Naive B cell (primary cell): ENCODE measurements at regions not wholly inside any gene's neighbourhood (a gene's known extent, or its start where the extent isn't known, plus 50 kb on each side); places are given as distances from the start of the nearest gene placed in this dataset.

Experiments used
- ATAC-seq, 2 donors: fragments of 150-1000 bp; cut with Tn5 transposase; 2 replicates each; pipeline ENCODE4 v1.10.0; 2021; ENCODE audit warnings: low read depth in 2 of 2, mild to moderate bottlenecking in 2 of 2, moderate library complexity in 2 of 2
- DNase-seq: peaks from one replicate; pipeline ENCODE4 v3.0.0; 2022
- H3K27ac Mint-ChIP-seq, 6 donors: one replicate each; pipeline ENCODE4 v1.8.0; 2020 to 2022; ENCODE audit warnings: mild to moderate bottlenecking in 6 of 6, mixed read lengths in 6 of 6, moderate library complexity in 5 of 6, inconsistent platforms in 2 of 6
- H3K27me3 Mint-ChIP-seq, 3 donors: one replicate each; pipeline ENCODE4 v1.8.0; 2021 to 2022; ENCODE audit warnings: mixed read lengths in 3 of 3, mild to moderate bottlenecking in 1 of 3
- H3K36me3 Mint-ChIP-seq, 2 donors: one replicate each; pipeline ENCODE4 v1.8.0; 2020 to 2022; ENCODE audit warnings: mixed read lengths in 2 of 2, inconsistent platforms in 1 of 2, mild to moderate bottlenecking in 1 of 2
- H3K4me1 Mint-ChIP-seq, 3 donors: one replicate each; pipeline ENCODE4 v1.8.0; 2020 to 2022; ENCODE audit warnings: mixed read lengths in 3 of 3, inconsistent platforms in 1 of 3, mild to moderate bottlenecking in 1 of 3, moderate library complexity in 1 of 3
- H3K4me3 Mint-ChIP-seq, 8 donors: one replicate each; pipeline ENCODE4 v1.8.0; 2020 to 2022; ENCODE audit warnings: mild to moderate bottlenecking in 8 of 8, mixed read lengths in 8 of 8, moderate library complexity in 8 of 8, inconsistent platforms in 2 of 8
- H3K9me3 Mint-ChIP-seq, 7 donors: one replicate each; pipeline ENCODE4 v1.8.0; 2020 to 2022; ENCODE audit warnings: mixed read lengths in 7 of 7, mild to moderate bottlenecking in 5 of 7, inconsistent platforms in 2 of 7, moderate library complexity in 1 of 7

- Mint-ChIP-seq H3K4me1 (no peaks in the 10 kb centered on the region), H3K4me3 (no peak overlapping the region), H3K27me3 (no peaks in the 10 kb centered on the region), H3K36me3 (no peaks in the 10 kb centered on the region), H3K9me3 (peaks cover 9 to 44% (median 16%) of the 10 kb centered on the region in 7 donors), H3K27ac (no peak overlapping the region)
- no peak for ATAC-seq
- no peak for DNase-seq
Observed at GRCh38 chr16:54605536-54606066, 319.0 kb upstream of the IRX3 start.

GRCh38 chr16:54602666-54603065 lies 316.1 kb upstream of the IRX3 start:
- Mint-ChIP-seq H3K36me3 (no peaks in the 10 kb centered on the region), H3K27ac (no peak overlapping the region), H3K4me3 (no peak overlapping the region), H3K27me3 (peaks cover 0 to under 1% (median 0%) of the 10 kb centered on the region in 3 donors), H3K9me3 (peaks cover 14 to 62% (median 23%) of the 10 kb centered on the region in 7 donors), H3K4me1 (no peaks in the 10 kb centered on the region)
- ATAC-seq (no peak), DNase-seq (no peak)

- DNase-seq (no peak), ATAC-seq (no peak)
- H3K27me3 Mint-ChIP-seq, result peaks cover 19 to 26% (median 22%) of the 10 kb centered on the region in 3 donors
- no peak overlapping the region for H3K4me3 Mint-ChIP-seq
- H3K36me3 Mint-ChIP-seq, result peaks cover 0 to 8% of the 10 kb centered on the region in 2 donors
- no peak overlapping the region for H3K27ac Mint-ChIP-seq
- peaks cover 0 to 2% (median 0%) of the 10 kb centered on the region in 3 donors for H3K4me1 Mint-ChIP-seq
- peaks cover 5 to 39% (median 15%) of the 10 kb centered on the region in 7 donors for H3K9me3 Mint-ChIP-seq
Observed at GRCh38 chr16:54597222-54597621, 310.6 kb upstream of the IRX3 start.

- peaks cover 0 to 2% (median 0%) of the 10 kb centered on the region in 3 donors for H3K4me1 Mint-ChIP-seq
- peaks cover 21 to 26% (median 22%) of the 10 kb centered on the region in 3 donors for H3K27me3 Mint-ChIP-seq
- no peak overlapping the region for H3K4me3 Mint-ChIP-seq
- no peak for DNase-seq
- peaks cover 0 to 8% of the 10 kb centered on the region in 2 donors for H3K36me3 Mint-ChIP-seq
- H3K27ac Mint-ChIP-seq, result no peak overlapping the region
- peaks cover 3 to 35% (median 11%) of the 10 kb centered on the region in 7 donors for H3K9me3 Mint-ChIP-seq
- ATAC-seq, result no peak
Observed at GRCh38 chr16:54595621-54596020, 309.0 kb upstream of the IRX3 start.

GRCh38 chr16:54594601-54595391 lies 308.2 kb upstream of the IRX3 start:
- H3K27ac Mint-ChIP-seq, result no peak overlapping the region
- peaks cover 21 to 26% (median 22%) of the 10 kb centered on the region in 3 donors for H3K27me3 Mint-ChIP-seq
- H3K4me1 Mint-ChIP-seq, result peaks cover 0 to 2% (median 0%) of the 10 kb centered on the region in 3 donors
- H3K9me3 Mint-ChIP-seq, result peaks cover 2 to 27% (median 7%) of the 10 kb centered on the region in 7 donors
- DNase-seq (no peak), ATAC-seq (no peak)
- no peak overlapping the region for H3K4me3 Mint-ChIP-seq
- H3K36me3 Mint-ChIP-seq, result peaks cover 0 to 8% of the 10 kb centered on the region in 2 donors

- Mint-ChIP-seq H3K4me3 (no peak overlapping the region), H3K4me1 (peaks cover 0 to 2% (median 0%) of the 10 kb centered on the region in 3 donors), H3K27ac (no peak overlapping the region), H3K9me3 (peaks cover 0 to 22% (median 3%) of the 10 kb centered on the region in 7 donors), H3K27me3 (peaks cover 21 to 40% (median 27%) of the 10 kb centered on the region in 3 donors), H3K36me3 (peaks cover 0 to 8% of the 10 kb centered on the region in 2 donors)
- ATAC-seq (no peak), DNase-seq (no peak)
Observed at GRCh38 chr16:54591816-54592246, 305.2 kb upstream of the IRX3 start.

- ATAC-seq (no peak), DNase-seq (no peak)
- Mint-ChIP-seq H3K4me3 (no peak overlapping the region), H3K4me1 (peaks cover 0 to 2% (median 0%) of the 10 kb centered on the region in 3 donors), H3K27ac (no peak overlapping the region), H3K27me3 (peaks cover 16 to 33% (median 20%) of the 10 kb centered on the region in 3 donors), H3K9me3 (peaks cover 0 to 16% (median 3%) of the 10 kb centered on the region in 7 donors), H3K36me3 (peaks cover 0 to 5% of the 10 kb centered on the region in 2 donors)
Observed at GRCh38 chr16:54590836-54591235, 304.2 kb upstream of the IRX3 start.

- DNase-seq, result no peak
- H3K27ac Mint-ChIP-seq, result no peak overlapping the region
- peaks cover 0 to 14% (median 3%) of the 10 kb centered on the region in 7 donors for H3K9me3 Mint-ChIP-seq
- no peaks in the 10 kb centered on the region for H3K4me1 Mint-ChIP-seq
- no peak for ATAC-seq
- no peak overlapping the region for H3K4me3 Mint-ChIP-seq
- peaks cover 12 to 20% (median 16%) of the 10 kb centered on the region in 3 donors for H3K27me3 Mint-ChIP-seq
- H3K36me3 Mint-ChIP-seq, result no peaks in the 10 kb centered on the region
Observed at GRCh38 chr16:54589326-54589725, 302.7 kb upstream of the IRX3 start.

- DNase-seq (no peak), ATAC-seq (no peak)
- H3K36me3 Mint-ChIP-seq, result no peaks in the 10 kb centered on the region
- H3K9me3 Mint-ChIP-seq, result peaks cover 0 to 14% (median 4%) of the 10 kb centered on the region in 7 donors
- H3K27me3 Mint-ChIP-seq, result peaks cover 11 to 20% (median 12%) of the 10 kb centered on the region in 3 donors
- H3K4me3 Mint-ChIP-seq, result no peak overlapping the region
- no peaks in the 10 kb centered on the region for H3K4me1 Mint-ChIP-seq
- H3K27ac Mint-ChIP-seq, result no peak overlapping the region
Observed at GRCh38 chr16:54588026-54588425, 301.4 kb upstream of the IRX3 start.

GRCh38 chr16:54587176-54587515 lies 300.6 kb upstream of the IRX3 start:
- Mint-ChIP-seq H3K9me3 (peaks cover 0 to 14% (median 4%) of the 10 kb centered on the region in 7 donors), H3K27me3 (peaks cover 8 to 20% (median 11%) of the 10 kb centered on the region in 3 donors), H3K4me3 (no peak overlapping the region), H3K36me3 (no peaks in the 10 kb centered on the region), H3K27ac (no peak overlapping the region), H3K4me1 (no peaks in the 10 kb centered on the region)
- DNase-seq (no peak), ATAC-seq (no peak)

GRCh38 chr16:54586474-54587175 lies 300.0 kb upstream of the IRX3 start:
- Mint-ChIP-seq H3K9me3 (peaks cover 0 to 14% (median 4%) of the 10 kb centered on the region in 7 donors), H3K4me3 (no peak overlapping the region), H3K36me3 (no peaks in the 10 kb centered on the region), H3K4me1 (no peaks in the 10 kb centered on the region), H3K27ac (no peak overlapping the region), H3K27me3 (peaks cover 7 to 20% (median 11%) of the 10 kb centered on the region in 3 donors)
- ATAC-seq (no peak), DNase-seq (no peak)

GRCh38 chr16:54585998-54586340 lies 299.4 kb upstream of the IRX3 start:
- Mint-ChIP-seq H3K27me3 (peaks cover 7 to 20% (median 11%) of the 10 kb centered on the region in 3 donors), H3K4me1 (no peaks in the 10 kb centered on the region), H3K4me3 (no peak overlapping the region), H3K9me3 (peaks cover 0 to 14% (median 4%) of the 10 kb centered on the region in 7 donors), H3K36me3 (no peaks in the 10 kb centered on the region), H3K27ac (no peak overlapping the region)
- DNase-seq (no peak), ATAC-seq (no peak)

- H3K27me3 Mint-ChIP-seq, result peaks cover 7 to 20% (median 11%) of the 10 kb centered on the region in 3 donors
- ATAC-seq (no peak), DNase-seq (no peak)
- peaks cover 0 to 14% (median 4%) of the 10 kb centered on the region in 7 donors for H3K9me3 Mint-ChIP-seq
- no peak overlapping the region for H3K4me3 Mint-ChIP-seq
- no peaks in the 10 kb centered on the region for H3K4me1 Mint-ChIP-seq
- H3K36me3 Mint-ChIP-seq, result no peaks in the 10 kb centered on the region
- H3K27ac Mint-ChIP-seq, result no peak overlapping the region
Observed at GRCh38 chr16:54585094-54585997, 298.8 kb upstream of the IRX3 start.
